OCI-LY1 (cell line): ENCODE measurements at regions not wholly inside any gene's neighbourhood (a gene's known extent, or its start where the extent isn't known, plus 50 kb on each side); places are given as distances from the start of the nearest gene placed in this dataset.

Experiments
- H2AFZ ChIP-seq: fragments of 200-600 bp; sonication (generic), shearing (Covaris generic); 2 replicates; pipeline ENCODE4 v1.6.0; 2014; ENCODE audit warnings: antibody characterized with exemption, mild to moderate bottlenecking, low read length
- H3F3A ChIP-seq: fragments of 200-600 bp; sonication (generic), shearing (Covaris generic); 2 replicates; pipeline ENCODE4 v1.6.0; 2014; ENCODE audit warnings: mild to moderate bottlenecking, antibody characterized with exemption, low read length, moderate library complexity; ENCODE audit not compliant: insufficient read depth
- H3K27ac ChIP-seq: fragments of 200-600 bp; sonication (generic); 2 replicates; pipeline ENCODE4 v1.5.1; 2014; ENCODE audit warnings: low read length, mixed run types, mild to moderate bottlenecking, low read depth; ENCODE audit not compliant: poor library complexity, severe bottlenecking
- H3K27me3 ChIP-seq: fragments of 200-600 bp; sonication (generic); 2 replicates; pipeline ENCODE4 v1.6.0; 2014; ENCODE audit warnings: antibody characterized with exemption, mild to moderate bottlenecking, low read length, moderate library complexity; ENCODE audit not compliant: insufficient read depth
- H3K36me3 ChIP-seq: fragments of 200-600 bp; sonication (generic); 2 replicates; pipeline ENCODE4 v1.6.1; 2014; ENCODE audit warnings: mild to moderate bottlenecking, antibody characterized with exemption, low read length, moderate library complexity, mixed read lengths; ENCODE audit not compliant: insufficient read depth
- H3K4me1 ChIP-seq: fragments of 200-600 bp; sonication (generic); 2 replicates; pipeline ENCODE4 v1.5.1; 2014; ENCODE audit warnings: mild to moderate bottlenecking, low read length, moderate library complexity; ENCODE audit not compliant: insufficient read depth, severe bottlenecking
- H3K4me2 ChIP-seq: fragments of 200-600 bp; sonication (generic), shearing (Covaris generic); 2 replicates; pipeline ENCODE4 v1.6.1; 2014; ENCODE audit warnings: low read length
- H3K4me3 ChIP-seq: fragments of 200-600 bp; sonication (generic); 2 replicates; pipeline ENCODE4 v1.5.1; 2014; ENCODE audit warnings: low read length, low read depth, mild to moderate bottlenecking, mixed read lengths; ENCODE audit not compliant: poor library complexity, severe bottlenecking
- H3K79me2 ChIP-seq: fragments of 200-600 bp; shearing (Covaris generic); 2 replicates; pipeline ENCODE4 v1.6.1; 2016; ENCODE audit warnings: mixed run types, low read length, mixed read lengths; ENCODE audit not compliant: insufficient read depth
- H3K9ac ChIP-seq: fragments of 200-600 bp; sonication (generic), shearing (Covaris generic); 2 replicates; pipeline ENCODE4 v1.6.1; 2014; ENCODE audit warnings: mild to moderate bottlenecking, low read length, mixed read lengths
- H3K9me2 ChIP-seq: fragments of 200-600 bp; sonication (generic), shearing (Covaris generic); 2 replicates; pipeline ENCODE4 v1.6.1; 2014; ENCODE audit warnings: low read depth, mild to moderate bottlenecking, low read length, mixed read lengths
- H3K9me3 ChIP-seq: fragments of 200-600 bp; shearing (Covaris generic); 2 replicates; pipeline ENCODE4 v1.6.1; 2014; ENCODE audit warnings: low read length, mixed read lengths
- H4K20me1 ChIP-seq: fragments of 200-600 bp; sonication (generic), shearing (Covaris generic); 2 replicates; pipeline ENCODE4 v1.6.0; 2016; ENCODE audit warnings: mild to moderate bottlenecking, low read length; ENCODE audit not compliant: insufficient read depth
- CTCF ChIP-seq: fragments of 200-600 bp; sonication (generic), shearing (Covaris generic); IDR thresholded peaks from 2 replicates; pipeline ENCODE4 v1.5.1; 2017; ENCODE audit warnings: mild to moderate bottlenecking, antibody characterized with exemption, low read length, moderate library complexity, mixed read lengths
- EZH2 ChIP-seq: fragments of 200-600 bp; sonication (generic), shearing (Covaris generic); IDR thresholded peaks from 2 replicates; pipeline ENCODE4 v1.8.0; 2017; ENCODE audit warnings: borderline replicate concordance, mixed run types, mild to moderate bottlenecking, antibody characterized with exemption, low read length, moderate library complexity, mixed read lengths

GRCh38 chr2:105556366-105556765 is 157.5 kb upstream of the FHL2 start:
- H3K36me3 ChIP-seq: no peaks in the 10 kb centered on the region
- no peaks in the 10 kb centered on the region for H3K4me1 ChIP-seq
- no peaks in the 10 kb centered on the region for H3K27me3 ChIP-seq
- no peaks in the 10 kb centered on the region for H4K20me1 ChIP-seq
- no peak overlapping the region for H3K27ac ChIP-seq
- H2AFZ ChIP-seq: no peak overlapping the region
- H3K4me3 ChIP-seq: no peak overlapping the region
- no peaks in the 10 kb centered on the region for H3K9me3 ChIP-seq
- H3F3A ChIP-seq: no peaks in the 10 kb centered on the region
- no peaks in the 10 kb centered on the region for H3K9me2 ChIP-seq
- TF ChIP-seq CTCF: no peak
- TF ChIP-seq EZH2: no peak
- H3K4me2 ChIP-seq: no peak overlapping the region
- H3K9ac ChIP-seq: no peak overlapping the region
- H3K79me2 ChIP-seq: no peaks in the 10 kb centered on the region

GRCh38 chr2:105554235-105554634 is 155.4 kb upstream of the FHL2 start:
- Histone ChIP-seq H4K20me1 (no peaks in the 10 kb centered on the region), H3K4me3 (no peak overlapping the region), H3K79me2 (no peaks in the 10 kb centered on the region), H3K4me1 (no peaks in the 10 kb centered on the region), H3K27me3 (no peaks in the 10 kb centered on the region), H3K36me3 (no peaks in the 10 kb centered on the region), H3F3A (no peaks in the 10 kb centered on the region), H2AFZ (no peak overlapping the region), H3K9ac (no peak overlapping the region), H3K4me2 (no peak overlapping the region), H3K9me2 (no peaks in the 10 kb centered on the region), H3K27ac (no peak overlapping the region), H3K9me3 (no peaks in the 10 kb centered on the region)
- TF ChIP-seq EZH2: no peak

GRCh38 chr2:105553538-105554196 is 154.8 kb upstream of the FHL2 start:
- Histone ChIP-seq H3K9me3 (no peaks in the 10 kb centered on the region), H3K79me2 (no peaks in the 10 kb centered on the region), H3K4me3 (no peak overlapping the region), H3K27ac (no peak overlapping the region), H3K27me3 (no peaks in the 10 kb centered on the region), H3K9ac (no peak overlapping the region), H2AFZ (no peak overlapping the region), H3K36me3 (no peaks in the 10 kb centered on the region), H3F3A (no peaks in the 10 kb centered on the region), H3K4me1 (no peaks in the 10 kb centered on the region), H3K9me2 (no peaks in the 10 kb centered on the region), H4K20me1 (no peaks in the 10 kb centered on the region), H3K4me2 (no peak overlapping the region)
- TF ChIP-seq EZH2 (no peak), CTCF (no peak)

GRCh38 chr2:105546628-105546974 is 147.8 kb upstream of the FHL2 start:
- TF ChIP-seq EZH2 (no peak), CTCF (no peak)
- Histone ChIP-seq H3K9me2 (no peaks in the 10 kb centered on the region), H3K36me3 (no peaks in the 10 kb centered on the region), H3K27me3 (no peaks in the 10 kb centered on the region), H3K4me1 (no peaks in the 10 kb centered on the region), H3K9me3 (no peaks in the 10 kb centered on the region), H3K27ac (no peak overlapping the region), H3F3A (no peaks in the 10 kb centered on the region), H3K4me3 (no peak overlapping the region), H3K4me2 (no peak overlapping the region), H4K20me1 (no peaks in the 10 kb centered on the region), H3K79me2 (no peaks in the 10 kb centered on the region), H2AFZ (no peak overlapping the region), H3K9ac (no peak overlapping the region)
